HG03280 (cell line): ENCODE measurements at regions not wholly inside any gene's neighbourhood (a gene's known extent, or its start where the extent isn't known, plus 50 kb on each side); places are given as distances from the start of the nearest gene placed in this dataset.
"Not testable (repeated sequence)": the region's sequence is repeated elsewhere in the genome, so short reads cannot be mapped to it uniquely, and the experiment has no call there.

Source experiments
- ATAC-seq: cut with Tn5 transposase; IDR thresholded peaks from one replicate; pipeline ENCODE4 v1.9.1; 2021; ENCODE audit warnings: mild to moderate bottlenecking, moderate library complexity; ENCODE audit not compliant: unreplicated experiment

DNA sequence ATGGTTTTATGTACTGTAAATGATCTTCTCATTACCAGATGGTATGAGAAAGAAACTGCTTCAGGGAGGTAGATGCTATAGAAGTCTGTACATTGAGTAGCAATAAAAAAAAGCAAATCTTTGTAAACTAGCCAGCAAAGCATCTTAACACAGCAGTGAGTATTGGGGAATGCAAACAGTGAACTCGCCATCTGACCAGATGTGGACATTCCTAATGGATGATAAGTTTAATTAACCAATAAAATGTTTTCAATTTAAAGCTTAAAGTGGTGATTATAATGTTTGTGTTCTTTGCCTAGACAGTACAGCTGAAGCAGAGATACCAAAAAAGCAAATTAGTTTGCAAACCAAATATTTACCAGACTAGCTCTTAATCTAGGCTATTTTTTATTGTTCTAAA, 1144.2 kb downstream of the FAT4 start:
- ATAC-seq: no peak

DNA sequence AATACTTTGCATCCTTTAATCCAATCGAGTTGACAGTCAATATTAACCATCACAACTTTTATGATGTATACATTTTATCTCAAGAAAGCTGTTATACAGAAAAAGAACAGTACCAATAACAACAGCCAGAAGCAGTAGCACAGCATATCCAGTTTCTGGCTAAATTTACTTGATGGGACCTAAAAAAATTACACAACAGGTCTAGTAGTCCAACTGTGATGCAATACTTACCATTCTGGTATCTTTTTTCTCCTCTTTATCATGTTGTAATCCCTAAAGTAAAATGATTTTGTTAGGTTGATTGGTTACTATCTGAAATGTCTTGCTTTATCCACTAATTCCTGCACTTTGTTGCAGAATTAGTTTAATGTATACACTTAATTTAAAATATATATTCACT, 1150.6 kb downstream of the FAT4 start:
- ATAC-seq: no peak

DNA sequence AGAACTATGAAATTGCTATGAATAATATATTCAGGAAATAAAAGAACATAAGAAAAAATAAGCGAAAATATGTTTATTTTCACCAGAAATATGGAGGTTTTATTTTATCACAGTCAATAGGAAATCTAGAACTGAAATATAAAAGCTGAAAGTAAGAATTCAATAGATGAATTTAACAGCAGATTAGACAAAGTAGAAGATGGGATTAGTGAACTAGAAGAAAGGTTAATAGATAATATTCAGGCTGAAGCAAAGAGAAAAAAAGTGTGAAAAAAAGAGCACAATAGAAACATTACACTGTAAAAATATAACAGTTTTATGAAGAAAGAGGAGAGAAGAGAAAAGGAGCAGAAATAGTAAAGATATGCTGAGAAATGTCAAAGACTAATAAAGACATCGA, 1152.1 kb downstream of the FAT4 start:
- ATAC-seq: no peak

DNA sequence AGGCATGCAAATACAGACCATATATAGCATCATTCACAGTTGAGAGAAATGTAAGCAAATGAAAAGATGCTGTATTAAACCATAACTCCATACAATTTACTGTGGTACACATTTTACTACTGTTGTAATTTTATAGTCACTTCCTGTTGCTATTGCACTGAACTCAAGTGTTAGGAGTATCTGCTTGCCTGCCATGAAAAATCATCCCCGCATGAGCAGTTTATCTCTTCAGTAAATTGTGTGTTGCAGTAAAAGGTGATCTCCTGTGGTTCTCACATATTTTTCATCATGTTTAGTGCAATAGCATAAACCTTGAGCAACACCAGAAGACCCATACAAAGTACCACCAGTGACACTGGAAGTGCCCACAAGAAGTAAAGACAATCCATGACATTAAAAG, 1153.4 kb downstream of the FAT4 start:
- no peak for ATAC-seq

DNA sequence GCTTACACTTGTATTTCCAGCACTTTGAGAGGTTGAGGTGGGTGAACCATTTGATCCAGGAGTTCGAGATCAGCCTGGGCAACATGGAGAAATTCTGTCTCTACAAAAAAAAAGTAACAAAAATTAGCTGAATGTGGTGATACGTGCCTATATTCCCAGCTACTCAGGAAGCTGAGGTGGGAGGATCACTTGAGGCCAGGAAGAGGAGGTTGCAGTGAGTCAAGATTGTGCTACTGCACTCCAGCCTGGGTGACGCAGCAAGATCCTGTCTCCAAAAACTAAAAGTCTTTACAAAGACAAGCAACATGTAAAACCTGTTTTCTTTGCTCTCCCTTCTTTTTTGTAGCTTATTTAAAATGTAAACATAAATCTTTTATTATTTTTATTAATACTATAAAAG, 1156.1 kb downstream of the FAT4 start:
- ATAC-seq: no peak

DNA sequence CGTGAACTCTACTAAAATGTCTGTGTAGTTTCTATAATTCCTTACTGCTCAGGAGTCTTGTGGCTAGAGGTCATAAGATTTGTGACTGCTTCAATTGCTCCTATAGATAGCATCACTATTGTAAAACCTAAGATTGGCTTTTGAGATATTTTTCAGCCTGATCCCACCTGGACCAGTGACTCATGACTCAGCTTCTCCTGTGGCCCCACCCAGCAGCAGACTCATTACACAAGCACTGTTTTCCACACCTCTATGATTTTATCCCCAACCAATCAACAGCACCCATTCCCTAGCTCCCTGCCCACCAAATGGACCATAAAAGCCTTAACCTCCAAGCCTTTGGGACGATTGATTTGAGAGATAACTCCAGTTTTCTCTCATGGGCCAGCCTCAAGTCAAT, 1157.0 kb upstream of the INTU start:
- no peak for ATAC-seq

DNA sequence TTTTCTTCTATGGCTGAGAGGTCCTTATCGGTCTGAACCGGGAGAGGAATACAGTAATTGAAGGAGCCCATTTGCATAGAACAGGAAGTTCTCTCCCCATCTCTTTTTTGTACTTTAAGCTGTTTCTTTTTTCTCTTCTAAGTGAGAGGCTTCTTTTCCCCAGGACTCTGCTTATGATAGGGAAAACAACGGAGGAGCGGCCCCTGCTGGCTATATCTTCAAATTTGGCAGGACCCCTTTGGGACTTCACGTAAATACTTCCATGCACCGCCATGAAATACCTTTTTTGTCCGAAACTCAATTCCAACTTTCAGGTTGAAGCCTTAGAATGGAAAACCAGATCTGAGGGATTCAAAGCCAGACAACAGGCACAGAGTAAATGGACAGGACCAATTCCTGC, 1153.0 kb upstream of the INTU start:
- ATAC-seq: no peak

DNA sequence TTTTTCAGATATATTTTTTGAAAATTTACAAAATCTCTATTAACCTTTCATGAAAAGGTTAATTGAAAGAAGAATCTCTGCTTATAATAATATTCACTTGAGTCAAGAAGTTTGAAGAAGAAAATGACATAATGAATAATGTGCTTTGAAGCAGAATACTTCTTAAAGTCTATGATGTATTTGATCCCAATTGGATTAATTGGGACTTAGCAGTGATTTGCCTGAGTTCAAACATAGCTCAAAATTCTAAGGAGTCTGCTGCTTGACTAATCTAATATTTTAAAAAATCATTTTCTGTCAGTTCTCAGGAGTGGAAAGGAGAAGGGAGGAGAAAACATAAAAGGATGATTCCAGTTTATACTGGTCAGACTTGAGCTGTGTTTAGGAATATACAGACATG, 1150.4 kb upstream of the INTU start:
- ATAC-seq: no peak

DNA sequence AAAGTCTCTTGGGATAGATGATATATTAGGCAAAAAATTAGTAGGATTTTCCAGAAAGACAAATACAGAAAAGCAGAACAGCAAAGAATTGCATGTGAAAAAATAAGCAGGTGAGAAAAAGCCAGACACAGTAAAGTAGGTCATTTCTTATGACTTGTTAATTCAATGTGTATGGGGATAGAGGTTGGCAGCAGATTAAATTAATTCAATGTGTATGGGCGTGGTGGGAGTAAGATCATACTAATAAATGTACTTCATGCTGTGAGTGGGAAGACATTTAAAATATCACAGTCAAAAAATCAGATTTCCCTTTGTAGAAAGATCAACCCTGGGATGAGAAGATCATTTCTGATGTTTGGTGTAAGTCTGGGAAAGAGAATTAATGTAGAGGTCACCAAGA, 1146.4 kb upstream of the INTU start:
- ATAC-seq: no peak

DNA sequence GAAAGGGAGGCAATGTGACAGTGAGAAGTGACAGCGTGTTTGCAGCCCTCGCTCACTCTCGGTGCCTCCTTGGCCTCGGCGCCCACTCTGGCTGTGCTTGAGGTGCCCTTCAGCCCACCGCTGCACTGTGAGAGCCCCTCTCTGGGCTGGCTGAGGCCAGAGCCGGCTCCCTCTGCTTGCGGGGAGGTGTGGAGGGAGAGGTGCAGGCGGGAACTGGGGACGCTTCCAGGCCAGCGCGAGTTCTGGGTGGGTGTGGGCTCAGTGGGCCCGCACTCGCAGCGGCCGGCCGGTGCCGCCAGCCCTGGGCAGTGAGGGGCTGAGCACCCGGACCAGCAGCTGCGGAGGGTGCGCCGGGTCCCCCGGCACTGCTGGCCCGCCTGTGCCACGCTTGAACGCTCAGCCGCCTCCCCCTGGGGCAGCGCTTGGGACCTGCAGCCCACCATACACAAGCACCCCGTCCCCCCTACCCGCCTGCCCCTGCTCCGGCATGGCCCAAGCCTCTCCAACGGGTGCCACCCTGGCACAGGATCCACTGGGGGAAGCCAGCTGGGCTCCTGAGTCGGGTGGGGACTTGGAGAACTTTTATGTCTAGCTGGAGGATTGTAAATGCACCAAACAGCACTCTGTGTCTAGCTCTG, 1142.8 kb upstream of the INTU start:
- ATAC-seq: no peak

DNA sequence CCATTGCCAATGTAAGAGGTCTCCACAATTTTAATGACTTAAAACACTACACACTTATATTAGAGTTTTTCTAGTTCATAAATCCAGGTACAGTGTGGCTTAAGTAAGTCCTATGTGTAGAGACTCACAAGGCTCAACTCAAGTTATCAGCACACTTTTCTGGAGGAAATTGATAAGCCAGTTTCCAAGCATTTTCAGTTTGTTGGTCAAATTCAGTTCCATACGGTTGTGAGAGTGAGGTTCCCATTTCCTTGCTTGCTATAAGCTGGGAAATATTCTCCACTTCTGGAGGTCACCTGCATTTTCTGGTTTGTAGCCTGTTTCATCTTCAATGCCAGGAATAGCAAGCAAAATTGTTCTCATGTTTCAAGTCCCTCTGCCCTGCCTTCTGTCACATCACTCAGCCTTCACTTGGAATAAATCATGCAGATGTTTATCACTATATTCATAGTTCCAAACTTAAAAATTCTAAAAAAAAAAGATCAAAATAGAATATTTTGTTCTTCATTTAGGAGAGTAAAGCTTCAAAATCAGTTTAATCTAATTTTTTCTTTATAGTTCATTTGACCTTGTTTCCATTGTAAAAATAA, 1137.5 kb upstream of the INTU start:
- no peak for ATAC-seq

DNA sequence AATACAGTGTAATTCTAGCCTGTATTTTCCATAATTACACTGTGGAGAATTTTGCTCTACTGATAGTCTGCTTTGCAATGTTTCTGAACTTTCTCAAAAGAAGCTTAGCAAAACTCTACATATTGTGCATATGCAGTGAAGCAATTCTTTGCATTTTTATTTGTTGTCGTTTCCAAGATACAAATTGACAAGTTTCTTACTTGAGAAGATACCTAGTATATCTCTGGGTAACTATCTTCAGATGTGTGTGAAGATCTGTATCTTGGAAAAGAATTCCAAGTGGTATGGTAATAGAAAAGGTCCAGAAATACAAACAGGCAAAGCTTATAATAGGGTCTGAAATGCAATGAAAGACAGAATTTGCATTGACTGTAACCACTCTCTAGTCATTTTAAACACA, 1119.8 kb upstream of the INTU start:
- ATAC-seq: no peak

DNA sequence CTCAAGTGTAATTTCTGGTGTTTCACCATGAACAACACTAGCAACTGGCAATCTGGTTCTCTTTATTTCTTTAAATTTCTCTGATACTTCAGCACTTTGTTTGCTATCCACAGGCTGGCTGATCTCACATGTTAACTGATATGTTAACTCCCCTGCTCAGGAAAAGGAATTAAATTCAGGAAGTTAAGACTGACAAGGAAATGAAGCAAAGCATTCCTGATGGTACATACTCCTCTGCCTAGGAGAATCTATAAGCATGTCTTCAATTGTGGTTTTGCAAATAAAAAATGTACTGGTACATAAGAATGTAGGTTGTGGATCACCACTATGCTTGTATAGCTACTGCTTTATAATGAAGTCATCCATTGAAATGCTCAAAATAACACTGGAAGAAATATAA, 1119.2 kb upstream of the INTU start:
- ATAC-seq: no peak

DNA sequence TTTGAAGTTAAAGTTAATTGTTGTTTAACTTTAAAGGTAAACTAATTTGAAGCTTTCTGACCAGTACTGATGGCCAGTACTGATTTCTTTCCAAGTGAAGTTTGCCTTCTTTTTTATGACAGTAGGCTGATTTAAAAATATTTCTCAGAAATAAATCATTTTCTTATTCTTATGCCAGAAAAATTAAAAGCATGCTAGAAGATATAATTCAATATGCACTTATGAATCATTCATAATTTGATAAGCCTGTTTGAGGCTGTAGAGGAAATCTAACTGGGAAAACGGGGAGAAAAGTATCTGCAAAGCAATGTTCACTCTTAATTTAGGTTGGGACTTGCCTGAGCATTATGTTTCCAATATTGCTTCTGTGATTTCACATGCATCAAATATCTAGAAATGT, 1112.0 kb upstream of the INTU start:
- ATAC-seq: no peak

DNA sequence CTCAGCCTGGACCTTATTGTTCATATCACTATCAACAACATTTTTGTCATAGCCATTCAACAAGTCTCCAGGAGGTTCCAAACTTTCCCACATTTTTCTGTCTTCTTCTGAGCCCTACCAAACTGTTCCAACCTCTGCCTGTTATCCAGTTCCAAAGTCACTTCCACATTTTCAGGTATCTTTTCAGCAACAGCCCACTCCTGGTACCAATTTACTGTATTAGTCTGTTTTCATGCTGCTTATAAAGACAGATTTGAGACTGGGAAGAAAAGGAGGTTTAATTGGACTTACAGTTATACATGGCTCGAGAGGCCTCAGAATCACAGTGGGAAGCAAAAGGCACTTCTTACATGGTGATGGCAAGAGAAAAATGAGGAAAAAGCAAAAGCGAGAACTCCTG, 1107.4 kb upstream of the INTU start:
- not testable (repeated sequence) for ATAC-seq

DNA sequence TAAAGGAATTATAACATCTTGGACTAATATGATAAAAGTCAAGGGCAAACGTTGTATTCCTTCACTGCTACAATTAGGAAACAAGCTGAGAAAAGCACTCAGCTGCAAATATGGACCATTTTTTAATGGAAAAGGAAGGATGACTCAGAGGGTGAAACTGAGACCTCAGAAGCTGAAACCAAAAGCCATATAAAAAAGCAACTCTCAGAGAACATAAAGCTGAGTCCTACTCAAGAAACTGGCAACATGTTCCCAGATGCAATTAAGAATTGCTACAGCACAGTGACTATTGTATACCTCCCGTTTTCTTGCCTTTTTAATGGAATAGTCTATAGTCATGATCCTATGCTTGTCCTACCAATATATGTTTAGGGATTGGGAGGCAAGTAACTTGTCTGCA, 1106.4 kb upstream of the INTU start:
- ATAC-seq: no peak

DNA sequence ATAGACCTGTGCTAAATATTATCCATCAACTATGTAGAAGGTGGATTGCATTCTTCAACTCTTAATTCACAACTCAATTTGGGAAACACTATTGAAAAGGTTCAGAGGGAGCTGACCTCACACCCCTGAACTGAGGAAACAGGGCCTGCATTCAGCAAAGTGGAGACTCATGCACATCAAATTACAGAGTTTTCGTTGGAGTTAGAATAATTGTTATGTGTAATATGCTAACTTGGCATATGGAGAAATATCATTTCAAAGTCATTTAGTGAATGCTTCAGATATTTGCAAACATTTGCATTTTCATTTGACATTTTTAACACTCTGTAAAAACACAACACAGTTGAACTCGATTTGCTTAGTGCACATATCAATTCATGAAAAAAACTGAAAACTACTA, 1102.8 kb upstream of the INTU start:
- ATAC-seq: no peak

DNA sequence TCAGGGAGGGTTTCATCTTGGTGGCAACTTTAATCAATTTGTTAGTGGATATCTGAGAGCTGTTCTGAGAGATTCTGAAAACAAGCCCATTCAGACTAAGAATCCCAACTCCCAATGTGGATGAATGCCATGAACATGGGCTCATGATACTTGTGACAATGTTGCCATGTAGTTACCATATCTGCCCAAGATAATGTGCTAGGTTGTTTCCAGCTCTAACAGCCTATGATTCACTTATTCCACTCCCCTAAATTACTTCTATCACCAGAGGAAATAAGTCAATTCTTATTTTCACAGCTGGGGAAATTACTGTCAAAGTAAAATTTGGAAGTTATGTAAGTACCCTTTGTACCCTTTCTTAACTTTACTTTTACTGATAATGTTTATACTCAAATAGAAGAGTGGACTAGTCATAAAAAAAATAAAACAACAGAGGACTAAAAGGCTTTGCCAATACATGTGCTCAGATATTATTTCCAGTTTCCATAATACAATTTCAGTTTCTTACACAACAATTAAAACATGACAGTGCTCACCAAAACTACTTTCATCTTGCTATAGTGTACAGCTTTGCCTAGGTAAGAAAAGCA, 1101.7 kb upstream of the INTU start:
- ATAC-seq: no peak

DNA sequence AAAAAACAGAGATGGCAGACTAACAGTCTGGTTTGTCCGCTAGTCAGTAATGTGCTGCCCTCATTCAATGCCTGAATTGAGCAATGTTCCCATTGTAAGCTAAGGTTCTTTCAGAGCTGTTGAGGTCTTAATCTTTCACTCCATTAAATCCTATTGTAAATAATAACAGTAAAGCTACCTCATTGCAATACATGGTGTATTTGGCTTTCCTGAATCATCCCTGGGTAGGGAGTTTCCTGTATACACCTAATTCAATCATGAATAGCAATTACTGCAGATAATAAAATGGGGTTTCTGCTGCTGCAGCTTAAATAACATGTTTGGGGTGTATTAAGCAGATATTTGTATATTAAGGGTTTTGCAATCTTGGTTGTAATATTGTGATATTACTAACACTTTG, 1100.2 kb upstream of the INTU start:
- no peak for ATAC-seq

DNA sequence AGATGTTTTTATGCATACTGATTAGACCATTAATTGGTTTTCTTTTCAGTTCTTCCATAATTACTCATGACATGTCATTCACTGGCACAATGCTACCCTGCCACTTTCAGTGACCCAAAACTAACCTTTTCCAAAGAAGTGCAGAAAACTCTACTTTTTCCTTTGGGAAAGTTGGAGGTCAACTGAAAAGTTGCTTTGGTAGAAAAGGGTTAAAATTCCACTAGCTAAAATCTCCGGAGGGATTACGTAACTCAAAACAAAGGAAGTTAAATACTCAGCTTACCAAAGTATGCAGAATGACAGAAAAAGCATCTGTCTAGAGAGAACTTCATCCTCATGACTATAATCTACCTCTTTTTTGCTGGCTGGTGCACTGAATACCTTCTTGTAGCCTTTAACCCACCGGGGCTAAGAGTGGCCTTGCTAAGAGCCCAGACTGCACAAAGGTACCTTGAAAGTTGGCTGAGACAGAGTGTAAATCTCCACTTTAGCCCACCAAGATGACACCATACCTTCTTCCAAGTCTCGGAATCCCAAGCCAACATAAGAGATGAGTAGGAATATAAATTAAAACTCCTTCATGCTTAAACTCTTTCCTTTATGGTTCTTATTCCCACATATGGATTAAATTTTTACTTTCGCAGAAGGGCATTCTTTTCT, 1099.5 kb upstream of the INTU start:
- ATAC-seq: no peak

DNA sequence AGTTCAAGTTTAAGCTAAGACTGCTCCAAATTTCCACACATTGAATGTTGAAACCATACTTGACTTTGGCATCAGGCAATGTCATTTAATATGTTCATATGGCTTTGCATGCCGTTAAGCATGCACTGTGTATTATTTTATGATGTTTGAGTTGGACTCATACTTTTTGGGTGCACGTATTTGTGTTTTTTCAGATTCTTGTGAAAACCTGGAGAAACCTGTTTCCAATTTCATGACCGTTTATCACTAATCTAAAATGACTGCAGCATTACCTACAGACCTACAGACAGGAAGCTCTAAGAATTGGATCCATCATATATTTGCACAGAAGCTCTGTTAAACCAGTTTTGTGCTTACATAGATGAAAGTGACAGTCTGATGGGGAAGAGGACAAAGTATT, 1093.0 kb upstream of the INTU start:
- no peak for ATAC-seq

DNA sequence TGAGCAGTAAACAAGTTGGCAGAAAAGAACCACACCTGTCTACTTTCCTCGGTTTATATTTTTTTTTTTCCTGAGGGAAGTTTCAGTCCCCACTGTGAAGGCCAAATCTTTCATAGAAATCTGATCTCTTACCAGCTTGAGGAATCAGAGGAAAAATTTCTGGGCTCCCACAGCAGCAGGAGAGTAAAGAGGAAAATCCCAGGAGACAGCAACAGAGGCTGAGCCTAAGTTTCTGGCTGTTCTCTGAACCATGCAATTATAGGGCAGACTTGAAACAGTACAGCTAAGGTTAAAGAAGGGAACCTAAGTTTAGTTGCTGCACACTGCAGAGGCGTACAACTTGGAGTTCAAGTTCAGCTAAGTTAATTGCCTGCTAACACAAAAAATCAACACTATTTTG, 1090.9 kb upstream of the INTU start:
- no peak for ATAC-seq
